ENCODE measurements at regions not wholly inside any gene's neighbourhood (a gene's known extent, or its start where the extent isn't known, plus 50 kb on each side); places are given as distances from the start of the nearest gene placed in this dataset.
A peak's percentile ranks its signal among the peaks of the same experiment; 100 is the strongest.

GRCh38 chr15:31461375-31461774 is 134.7 kb downstream of the KLF13 start:
- no peak overlapping the region for H3K4me3 ChIP-seq (replicated peaks; ENCODE audit: low read depth, low read length)
- TF ChIP-seq CTCF (IDR thresholded peaks at IDR 0.05; ENCODE audit: low read length, missing control alignments), result no peak
- no peak for DNase-seq (ENCODE audit: low read depth)

GRCh38 chr15:31461911-31462480 is 135.4 kb downstream of the KLF13 start:
- DNase-seq (ENCODE audit: low read depth), result no peak
- TF ChIP-seq CTCF (IDR thresholded peaks at IDR 0.05; ENCODE audit: low read length, missing control alignments), result peak; percentile 33

GRCh38 chr15:31463521-31464102 is 137.0 kb downstream of the KLF13 start:
- H3K4me3 ChIP-seq (replicated peaks; ENCODE audit: low read depth, low read length), result no peak overlapping the region
- TF ChIP-seq CTCF (IDR thresholded peaks at IDR 0.05; ENCODE audit: low read length, missing control alignments), result no peak
- no peak for DNase-seq (ENCODE audit: low read depth)

More at GRCh38 chr15:31461911-31462480, 135.4 kb downstream of the KLF13 start:
- no peak overlapping the region for H3K4me3 ChIP-seq (replicated peaks; ENCODE audit: low read depth, low read length)

- TF ChIP-seq CTCF (IDR thresholded peaks at IDR 0.05; ENCODE audit: low read length, missing control alignments), result no peak
- no peak overlapping the region for H3K4me3 ChIP-seq (replicated peaks; ENCODE audit: low read depth, low read length)
These were observed 137.8 kb downstream of the KLF13 start for GRCh38 chr15:31464216-31465082.

GRCh38 chr15:31465083-31465955 is 138.7 kb downstream of the KLF13 start:
- no peak for TF ChIP-seq CTCF (IDR thresholded peaks at IDR 0.05; ENCODE audit: low read length, missing control alignments)
- H3K4me3 ChIP-seq (replicated peaks; ENCODE audit: low read depth, low read length), result no peak overlapping the region
- DNase-seq (ENCODE audit: low read depth), result no peak

More at GRCh38 chr15:31464216-31465082, 137.8 kb downstream of the KLF13 start:
- DNase-seq (ENCODE audit: low read depth), result no peak

GRCh38 chr15:31467361-31467760 is 140.7 kb downstream of the KLF13 start:
- H3K4me3 ChIP-seq (replicated peaks; ENCODE audit: low read depth, low read length), result no peak overlapping the region
- no peak for DNase-seq (ENCODE audit: low read depth)
- TF ChIP-seq CTCF (IDR thresholded peaks at IDR 0.05; ENCODE audit: low read length, missing control alignments), result no peak
